Right renal pelvis (tissue), 4 donors: ENCODE measurements at regions not wholly inside any gene's neighbourhood (a gene's known extent, or its start where the extent isn't known, plus 50 kb on each side); places are given as distances from the start of the nearest gene placed in this dataset.
"Not testable (repeated sequence)": the region's sequence is repeated elsewhere in the genome, so short reads cannot be mapped to it uniquely, and the experiment has no call there.

ENCODE experiments used
- DNase-seq, 4 donors: peaks; one replicate each; pipeline ENCODE4 v3.0.0-alpha.2; 2013; ENCODE audit warnings: low read depth in 4 of 4, low spot score in 3 of 4, missing footprints in 1 of 4

GRCh38 chr6:167467793-167468431 is 143.0 kb downstream of the TTLL2 start:
- no peak for DNase-seq

- DNase-seq, result no peak
Measured at GRCh38 chr6:167469101-167469500, 144.2 kb downstream of the TTLL2 start.

- DNase-seq, result no peak
Measured at GRCh38 chr6:167469672-167470071, 144.8 kb downstream of the TTLL2 start.

DNA sequence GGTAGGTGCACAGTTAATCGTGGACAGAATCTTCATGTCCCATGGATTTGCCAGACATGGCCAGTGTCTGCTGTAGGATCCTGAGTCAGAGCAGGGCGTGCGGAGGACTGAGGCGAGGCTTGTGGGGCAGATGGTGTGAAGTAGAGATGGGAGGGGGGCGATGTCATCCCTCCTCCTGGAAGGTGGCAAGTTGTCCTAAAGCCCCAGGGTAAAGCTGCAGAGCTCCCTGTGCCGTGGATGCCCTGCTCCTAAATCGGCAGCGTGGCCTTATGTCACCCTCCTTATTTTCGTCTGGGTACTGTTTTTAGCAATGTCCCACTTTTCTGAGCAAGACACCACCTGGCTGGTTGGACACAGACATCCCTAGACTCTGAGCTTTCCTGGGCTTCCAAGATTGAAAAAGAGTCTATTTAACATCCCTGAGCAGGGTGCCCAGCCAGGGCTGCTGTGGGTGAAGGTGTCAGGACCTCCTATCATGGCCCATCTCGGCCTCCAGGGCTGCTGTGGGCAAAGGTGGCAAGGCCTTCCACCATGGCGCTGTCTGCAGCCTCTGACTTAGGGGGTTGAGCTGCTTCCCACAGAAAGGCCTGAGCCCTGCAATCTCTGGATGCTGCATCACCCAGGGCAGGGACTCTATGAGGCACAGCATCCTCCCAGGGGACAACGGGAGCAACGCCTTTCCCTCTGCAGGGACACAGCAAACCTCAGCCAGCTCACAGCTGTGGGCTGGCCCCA is 145.4 kb downstream of the TTLL2 start:
- no peak for DNase-seq

GRCh38 chr6:167470836-167471547 is 146.1 kb downstream of the TTLL2 start:
- DNase-seq, result no peak

DNA sequence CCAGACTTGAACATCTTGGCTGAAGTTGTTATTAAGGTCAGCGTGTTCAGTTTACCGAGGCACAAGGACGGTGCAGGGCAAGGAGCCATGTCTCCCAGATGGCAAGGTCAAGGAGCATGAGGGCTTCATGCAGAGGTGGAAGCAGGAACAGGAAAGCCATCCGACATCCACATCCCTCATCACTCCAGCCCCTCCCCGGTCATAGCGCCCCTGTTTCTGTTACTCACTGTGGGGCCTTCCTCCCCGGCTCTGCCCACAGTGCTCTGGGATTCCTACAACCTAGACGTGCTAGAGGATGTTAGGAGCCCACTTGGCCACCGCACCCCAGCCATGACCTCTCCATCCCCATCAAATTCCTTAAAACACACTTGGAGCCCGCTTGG is 146.7 kb downstream of the TTLL2 start:
- no peak for DNase-seq

GRCh38 chr6:167472148-167472547 is 147.3 kb downstream of the TTLL2 start:
- DNase-seq, result no peak

GRCh38 chr6:167472880-167473279 is 148.0 kb downstream of the TTLL2 start:
- no peak for DNase-seq

- DNase-seq, result no peak
Measured at GRCh38 chr6:167474171-167474570, 149.3 kb downstream of the TTLL2 start.

DNA sequence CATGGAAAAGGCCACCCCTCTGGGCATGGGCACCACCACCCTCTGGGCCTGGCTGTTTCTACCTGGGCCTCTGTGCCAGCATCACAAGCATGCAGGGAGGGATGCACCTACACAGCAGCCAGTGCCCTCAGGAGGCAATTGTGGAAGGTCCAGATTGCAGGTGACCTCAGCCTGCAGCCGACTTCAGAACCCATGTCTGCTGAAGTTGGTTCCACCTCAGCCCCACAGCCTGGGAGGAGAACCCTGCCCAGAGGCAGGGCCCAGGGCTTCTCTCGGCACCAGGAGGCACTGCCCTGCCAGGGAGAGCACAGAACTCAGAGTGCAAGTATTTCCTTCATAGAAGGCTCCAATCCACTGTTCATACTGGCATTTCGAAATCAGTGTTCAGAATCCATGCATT is 149.8 kb downstream of the TTLL2 start:
- no peak for DNase-seq

DNA sequence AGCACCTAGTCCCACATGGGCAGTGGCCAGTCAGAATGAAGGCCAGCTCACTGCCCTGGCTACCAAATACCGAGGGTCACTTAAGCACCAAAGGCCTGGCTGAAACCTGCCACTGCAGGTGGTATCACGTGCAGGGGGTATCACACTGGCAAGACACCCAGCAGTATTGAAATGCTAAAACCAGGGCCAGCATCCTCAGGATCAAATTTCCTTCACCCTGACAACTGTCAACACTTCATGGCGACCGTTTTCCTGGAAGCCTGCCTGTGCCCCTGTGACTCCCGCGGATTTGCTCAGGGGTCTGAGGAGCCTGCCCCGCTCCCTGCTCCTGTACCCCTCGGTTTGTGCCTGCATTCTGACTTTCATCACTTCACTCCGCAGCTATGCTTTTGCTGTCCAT is 151.1 kb downstream of the TTLL2 start:
- no peak for DNase-seq

- no peak for DNase-seq
Measured at GRCh38 chr6:167476844-167477595, 152.1 kb downstream of the TTLL2 start.

GRCh38 chr6:167477688-167478087 is 152.8 kb downstream of the TTLL2 start:
- DNase-seq, result no peak

DNA sequence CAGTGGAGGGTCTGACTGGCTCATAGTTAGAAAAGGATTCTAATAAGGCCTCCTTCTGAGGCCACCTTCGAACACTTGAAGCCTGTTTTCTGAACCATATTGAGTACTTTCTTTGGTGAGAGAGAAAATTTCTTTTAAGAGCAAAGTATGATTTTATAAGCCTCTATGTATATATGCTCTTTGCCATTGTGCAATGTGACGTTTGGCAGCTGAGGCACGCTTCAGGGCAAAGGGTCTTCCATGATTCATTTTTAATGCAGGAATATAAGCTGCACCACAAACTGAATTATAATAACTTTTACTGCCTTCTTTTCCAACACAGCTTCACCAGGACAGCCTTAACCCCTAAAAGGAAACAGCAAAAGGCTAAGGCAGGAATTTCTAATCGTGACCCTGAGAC is 154.4 kb downstream of the TTLL2 start:
- no peak for DNase-seq

DNA sequence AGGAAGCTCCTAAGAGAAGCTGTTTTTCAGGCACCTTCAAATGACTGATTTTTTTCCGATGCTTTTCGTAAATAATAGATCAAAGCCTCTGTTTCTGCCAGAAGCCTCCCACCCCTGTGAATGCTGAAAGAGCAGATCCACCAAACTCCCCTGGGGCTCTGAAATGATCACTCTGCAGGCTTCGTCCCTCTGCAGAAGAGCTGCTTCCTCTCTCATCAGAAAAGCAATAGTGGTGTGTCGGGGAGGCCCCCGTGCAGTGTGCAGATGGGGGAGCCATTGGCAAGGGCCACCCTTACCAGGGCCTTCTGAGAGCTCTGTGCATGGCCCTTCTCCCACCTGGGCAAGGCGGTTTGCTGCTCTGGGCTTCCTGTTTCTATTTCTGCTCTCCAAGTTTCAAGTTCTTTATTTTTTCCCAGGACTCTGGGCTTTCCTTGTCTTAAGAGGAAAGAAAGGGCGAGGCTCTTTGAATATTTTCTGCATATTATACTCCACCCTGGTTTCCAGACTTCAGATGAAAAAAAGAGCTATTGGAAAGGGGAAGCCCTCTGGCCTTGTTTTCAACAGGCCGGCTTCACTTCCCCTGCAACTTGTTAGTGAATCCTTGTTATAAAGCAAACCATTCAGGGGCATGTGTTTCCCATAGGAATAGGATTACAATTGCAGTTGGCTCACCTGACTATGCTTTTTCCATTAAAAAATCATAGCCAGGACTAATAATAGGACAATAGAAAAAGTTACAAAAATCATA is 155.2 kb downstream of the TTLL2 start:
- no peak for DNase-seq

DNA sequence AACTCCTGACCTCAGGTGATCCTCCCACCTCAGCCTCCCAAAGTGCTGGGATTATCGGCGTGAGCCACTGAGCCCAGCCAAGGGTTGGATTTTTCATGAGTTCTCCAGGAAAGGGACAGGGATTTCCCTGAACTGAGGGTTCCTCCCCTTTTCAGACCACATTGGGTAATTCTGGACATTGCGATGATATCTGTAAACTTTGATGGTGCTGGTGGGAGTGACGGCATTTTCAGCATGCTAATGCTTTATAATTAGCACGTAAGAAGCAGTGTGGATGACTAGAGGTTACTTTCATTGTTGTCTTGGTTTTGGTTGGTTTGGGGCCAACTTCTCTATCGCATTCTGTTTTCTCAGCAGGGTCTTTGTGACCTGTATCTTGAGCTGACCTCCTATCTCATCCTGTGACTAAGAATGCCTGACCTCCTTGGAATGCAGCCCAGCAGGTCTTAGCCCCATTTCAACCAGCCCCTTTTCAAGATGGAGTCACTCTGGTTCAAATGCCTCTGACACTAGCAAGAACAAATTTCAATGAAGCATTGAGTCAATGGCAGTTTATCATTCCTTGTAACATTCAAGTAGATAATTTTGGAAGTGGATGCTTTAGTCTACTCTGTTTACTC is 156.5 kb downstream of the TTLL2 start:
- DNase-seq, result no peak

DNA sequence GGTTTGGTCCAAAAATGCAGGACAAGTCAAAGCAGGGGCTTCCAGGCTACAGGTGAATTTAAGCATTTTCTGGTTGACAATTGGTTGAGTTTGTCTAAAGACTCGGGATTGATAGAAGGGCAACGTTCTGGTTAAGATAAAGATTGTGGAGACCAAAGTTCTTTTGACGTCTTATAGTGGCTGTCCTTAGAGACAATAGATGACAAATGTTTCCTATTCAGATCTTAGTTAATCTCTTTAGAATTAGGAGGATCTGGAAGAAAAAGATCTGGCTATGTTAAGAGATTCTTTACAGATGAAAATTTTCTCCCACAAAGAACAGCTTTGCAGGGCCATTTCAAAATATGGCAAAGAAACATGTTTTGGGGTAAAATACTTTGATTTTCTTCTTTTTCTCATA is 157.9 kb downstream of the TTLL2 start:
- not testable (repeated sequence) for DNase-seq

GRCh38 chr6:167485186-167485978 is 160.5 kb downstream of the TTLL2 start:
- peak in 1 of 4 donors; percentile 46 for DNase-seq
